Suprapubic skin (tissue), 4 donors: ENCODE measurements at regions not wholly inside any gene's neighbourhood (a gene's known extent, or its start where the extent isn't known, plus 50 kb on each side); places are given as distances from the start of the nearest gene placed in this dataset.

ENCODE experiments used
- DNase-seq, 2 donors: peaks; one replicate each; pipeline ENCODE4 v3.0.0-alpha.2; 2019; ENCODE audit warnings: low spot score in 2 of 2
- H3K27ac ChIP-seq: fragments of 200-600 bp; sonication (generic); one replicate; pipeline ENCODE4 v1.5.1; 2019
- H3K27me3 ChIP-seq: fragments of 200-600 bp; sonication (generic); one replicate; pipeline ENCODE4 v1.5.1; 2019
- H3K36me3 ChIP-seq: fragments of 200-600 bp; sonication (generic); one replicate; pipeline ENCODE4 v1.5.1; 2019
- H3K4me1 ChIP-seq: fragments of 200-600 bp; sonication (generic); one replicate; pipeline ENCODE4 v1.5.1; 2019
- H3K4me3 ChIP-seq: fragments of 200-600 bp; sonication (generic); one replicate; pipeline ENCODE4 v1.5.1; 2019; ENCODE audit warnings: mild to moderate bottlenecking
- H3K9me3 ChIP-seq: fragments of 200-600 bp; sonication (generic); one replicate; pipeline ENCODE4 v1.5.1; 2019
- CTCF ChIP-seq, 2 donors: fragments of 200-600 bp in 1 of 2; fragments of 450-650 bp in 1 of 2; sonication (generic) in 1 of 2; IDR thresholded peaks; one replicate each; pipeline ENCODE4 v1.5.1; 2016 to 2019; ENCODE audit warnings: antibody characterized with exemption in 2 of 2, mild to moderate bottlenecking in 1 of 2, moderate library complexity in 1 of 2
- EP300 ChIP-seq: sonication (generic); formaldehyde crosslinking; IDR thresholded peaks from one replicate; pipeline ENCODE4 v1.6.1; 2017; ENCODE audit warnings: antibody characterized with exemption
- POLR2A ChIP-seq, 2 donors: fragments of 450-650 bp; IDR thresholded peaks; one replicate each; pipeline ENCODE4 v1.6.1; 2017; ENCODE audit warnings: antibody characterized with exemption in 2 of 2, mild to moderate bottlenecking in 2 of 2, moderate library complexity in 2 of 2
- POLR2AphosphoS5 ChIP-seq, 3 donors: sonication (generic); formaldehyde crosslinking; IDR thresholded peaks; one replicate each; pipeline ENCODE4 v1.6.1; 2017; ENCODE audit warnings: antibody characterized with exemption in 3 of 3
- WGBS: methylation state at CpG from one replicate; pipeline ENCODE4 v1.1.5; 2018; 5-methylcytosine and 5-hydroxymethylcytosine counted together

GRCh38 chr6:105460860-105461259 is 58.0 kb upstream of the PREP start:
- H3K4me1 ChIP-seq: peaks cover 4% of the 10 kb centered on the region
- no peak overlapping the region for H3K27ac ChIP-seq
- no peaks in the 10 kb centered on the region for H3K27me3 ChIP-seq
- TF ChIP-seq POLR2A (IDR thresholded peaks at IDR 0.05) (no peak), EP300 (no peak), POLR2AphosphoS5 (IDR thresholded peaks at IDR 0.05) (no peak), CTCF (IDR thresholded peaks at IDR 0.05) (no peak)
- H3K4me3 ChIP-seq: no peak overlapping the region
- 95% methylated on average over 4 of the region's 4 CpGs for WGBS
- H3K36me3 ChIP-seq: no peaks in the 10 kb centered on the region
- DNase-seq: no peak
- H3K9me3 ChIP-seq: no peaks in the 10 kb centered on the region

- Histone ChIP-seq H3K4me1 (peaks cover 4% of the 10 kb centered on the region), H3K27ac (no peak overlapping the region), H3K4me3 (no peak overlapping the region), H3K27me3 (no peaks in the 10 kb centered on the region), H3K9me3 (no peaks in the 10 kb centered on the region), H3K36me3 (no peaks in the 10 kb centered on the region)
- WGBS: 61% methylated on average over 1 of the region's 1 CpG
- no peak for DNase-seq
- TF ChIP-seq CTCF (IDR thresholded peaks at IDR 0.05): no peak
- TF ChIP-seq POLR2AphosphoS5 (IDR thresholded peaks at IDR 0.05): no peak
- no peak for TF ChIP-seq EP300
- no peak for TF ChIP-seq POLR2A (IDR thresholded peaks at IDR 0.05)
Measured at GRCh38 chr6:105459864-105460263, 57.0 kb upstream of the PREP start.

GRCh38 chr6:105459049-105459448 is 56.2 kb upstream of the PREP start:
- peaks cover 4% of the 10 kb centered on the region for H3K4me1 ChIP-seq
- no peak overlapping the region for H3K27ac ChIP-seq
- H3K27me3 ChIP-seq: no peaks in the 10 kb centered on the region
- 55% methylated on average over 9 of the region's 9 CpGs for WGBS
- H3K4me3 ChIP-seq: no peak overlapping the region
- DNase-seq: no peak
- H3K9me3 ChIP-seq: no peaks in the 10 kb centered on the region
- no peaks in the 10 kb centered on the region for H3K36me3 ChIP-seq
- no peak for TF ChIP-seq EP300
- TF ChIP-seq POLR2A (IDR thresholded peaks at IDR 0.05): no peak
- no peak for TF ChIP-seq CTCF (IDR thresholded peaks at IDR 0.05)
- TF ChIP-seq POLR2AphosphoS5 (IDR thresholded peaks at IDR 0.05): no peak

- WGBS: 94% methylated on average over 1 of the region's 1 CpG
- no peak for TF ChIP-seq POLR2AphosphoS5 (IDR thresholded peaks at IDR 0.05)
- no peak for TF ChIP-seq POLR2A (IDR thresholded peaks at IDR 0.05)
- TF ChIP-seq CTCF (IDR thresholded peaks at IDR 0.05): no peak
- no peak for TF ChIP-seq EP300
- DNase-seq: no peak
- Histone ChIP-seq H3K36me3 (no peaks in the 10 kb centered on the region), H3K27ac (no peak overlapping the region), H3K27me3 (no peaks in the 10 kb centered on the region), H3K4me1 (peaks cover 4% of the 10 kb centered on the region), H3K9me3 (no peaks in the 10 kb centered on the region), H3K4me3 (no peak overlapping the region)
Measured at GRCh38 chr6:105458551-105458950, 55.7 kb upstream of the PREP start.

GRCh38 chr6:105458084-105458483 is 55.2 kb upstream of the PREP start:
- H3K27ac ChIP-seq: no peak overlapping the region
- H3K9me3 ChIP-seq: no peaks in the 10 kb centered on the region
- H3K27me3 ChIP-seq: no peaks in the 10 kb centered on the region
- no peaks in the 10 kb centered on the region for H3K36me3 ChIP-seq
- no peak for TF ChIP-seq POLR2A (IDR thresholded peaks at IDR 0.05)
- no peak for TF ChIP-seq POLR2AphosphoS5 (IDR thresholded peaks at IDR 0.05)
- no peak for TF ChIP-seq CTCF (IDR thresholded peaks at IDR 0.05)
- TF ChIP-seq EP300: no peak
- peaks cover 4% of the 10 kb centered on the region for H3K4me1 ChIP-seq
- DNase-seq: no peak
- H3K4me3 ChIP-seq: no peak overlapping the region
